ENCODE measurements at regions not wholly inside any gene's neighbourhood (a gene's known extent, or its start where the extent isn't known, plus 50 kb on each side); places are given as distances from the start of the nearest gene placed in this dataset.

GRCh38 chr2:221156062-221156734 is 415.9 kb downstream of the EPHA4 start:
- TF ChIP-seq, protein P1, sequence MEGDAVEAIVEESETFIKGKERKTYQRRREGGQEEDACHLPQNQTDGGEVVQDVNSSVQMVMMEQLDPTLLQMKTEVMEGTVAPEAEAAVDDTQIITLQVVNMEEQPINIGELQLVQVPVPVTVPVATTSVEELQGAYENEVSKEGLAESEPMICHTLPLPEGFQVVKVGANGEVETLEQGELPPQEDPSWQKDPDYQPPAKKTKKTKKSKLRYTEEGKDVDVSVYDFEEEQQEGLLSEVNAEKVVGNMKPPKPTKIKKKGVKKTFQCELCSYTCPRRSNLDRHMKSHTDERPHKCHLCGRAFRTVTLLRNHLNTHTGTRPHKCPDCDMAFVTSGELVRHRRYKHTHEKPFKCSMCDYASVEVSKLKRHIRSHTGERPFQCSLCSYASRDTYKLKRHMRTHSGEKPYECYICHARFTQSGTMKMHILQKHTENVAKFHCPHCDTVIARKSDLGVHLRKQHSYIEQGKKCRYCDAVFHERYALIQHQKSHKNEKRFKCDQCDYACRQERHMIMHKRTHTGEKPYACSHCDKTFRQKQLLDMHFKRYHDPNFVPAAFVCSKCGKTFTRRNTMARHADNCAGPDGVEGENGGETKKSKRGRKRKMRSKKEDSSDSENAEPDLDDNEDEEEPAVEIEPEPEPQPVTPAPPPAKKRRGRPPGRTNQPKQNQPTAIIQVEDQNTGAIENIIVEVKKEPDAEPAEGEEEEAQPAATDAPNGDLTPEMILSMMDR (IDR thresholded peaks at IDR 0.05): no peak
- no peak for TF ChIP-seq POLR2A (IDR thresholded peaks at IDR 0.05)
- no peak for TF ChIP-seq EP300 (IDR thresholded peaks at IDR 0.05; ENCODE audit: low read depth)
- TF ChIP-seq POLR2AphosphoS5 (IDR thresholded peaks at IDR 0.05): no peak

Data from transverse colon (tissue), 4 donors.